ENCODE measurements at regions not wholly inside any gene's neighbourhood (a gene's known extent, or its start where the extent isn't known, plus 50 kb on each side); places are given as distances from the start of the nearest gene placed in this dataset.

- Histone ChIP-seq H3K27ac (ENCODE audit: low read length) (no peak overlapping the region), H3K9ac (ENCODE audit: low read length) (no peak overlapping the region), H3K36me3 (replicated peaks; ENCODE audit: low read depth, low read length) (no peaks in the 10 kb centered on the region), H3K9me3 (ENCODE audit: insufficient read depth, low read length) (no peaks in the 10 kb centered on the region; the same call in 1 of the 2 replicates), H3K27me3 (ENCODE audit: low read depth, low read length) (0 out of 2 replicates have a peak, but pooled peaks cover 6% of the 10 kb centered on the region), H2AFZ (ENCODE audit: low read depth, low read length) (no peak overlapping the region), H4K20me1 (ENCODE audit: insufficient read depth, low read length) (no peaks in the 10 kb centered on the region), H3K79me2 (ENCODE audit: low read length) (no peaks in the 10 kb centered on the region), H3K4me2 (ENCODE audit: low read length) (no peak overlapping the region), H3K4me1 (ENCODE audit: low read length) (no peaks in the 10 kb centered on the region), H3K4me3 (ENCODE audit: low read length) (no peak overlapping the region)
- TF ChIP-seq, protein P1, sequence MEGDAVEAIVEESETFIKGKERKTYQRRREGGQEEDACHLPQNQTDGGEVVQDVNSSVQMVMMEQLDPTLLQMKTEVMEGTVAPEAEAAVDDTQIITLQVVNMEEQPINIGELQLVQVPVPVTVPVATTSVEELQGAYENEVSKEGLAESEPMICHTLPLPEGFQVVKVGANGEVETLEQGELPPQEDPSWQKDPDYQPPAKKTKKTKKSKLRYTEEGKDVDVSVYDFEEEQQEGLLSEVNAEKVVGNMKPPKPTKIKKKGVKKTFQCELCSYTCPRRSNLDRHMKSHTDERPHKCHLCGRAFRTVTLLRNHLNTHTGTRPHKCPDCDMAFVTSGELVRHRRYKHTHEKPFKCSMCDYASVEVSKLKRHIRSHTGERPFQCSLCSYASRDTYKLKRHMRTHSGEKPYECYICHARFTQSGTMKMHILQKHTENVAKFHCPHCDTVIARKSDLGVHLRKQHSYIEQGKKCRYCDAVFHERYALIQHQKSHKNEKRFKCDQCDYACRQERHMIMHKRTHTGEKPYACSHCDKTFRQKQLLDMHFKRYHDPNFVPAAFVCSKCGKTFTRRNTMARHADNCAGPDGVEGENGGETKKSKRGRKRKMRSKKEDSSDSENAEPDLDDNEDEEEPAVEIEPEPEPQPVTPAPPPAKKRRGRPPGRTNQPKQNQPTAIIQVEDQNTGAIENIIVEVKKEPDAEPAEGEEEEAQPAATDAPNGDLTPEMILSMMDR (IDR thresholded peaks at IDR 0.05; ENCODE audit: low read depth, low read length): no peak
- TF ChIP-seq EZH2phosphoT487 (IDR thresholded peaks at IDR 0.05; ENCODE audit: low read depth): no peak
Measured at GRCh38 chr18:53874103-53874502, 350.4 kb downstream of the MBD2 start.

DNA sequence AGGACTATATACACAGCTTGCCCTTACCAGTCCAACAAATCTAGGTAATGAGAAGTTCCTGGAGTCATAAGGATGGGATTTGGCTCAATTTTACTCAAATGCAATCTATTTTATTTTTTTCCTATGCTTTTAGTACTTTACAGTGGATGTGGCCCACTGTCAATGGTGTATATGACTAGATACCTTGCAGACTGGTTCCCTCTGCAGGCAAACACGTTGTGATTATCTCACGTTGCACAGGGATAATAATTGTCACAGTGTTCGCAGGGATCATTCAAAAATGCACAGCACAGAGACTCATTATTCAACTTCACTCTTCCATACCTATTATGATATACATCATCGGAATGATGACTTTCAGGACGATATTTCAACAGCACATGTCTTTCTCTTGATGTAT, 359.7 kb downstream of the MBD2 start:
- Histone ChIP-seq H3K9ac (ENCODE audit: low read length) (no peak overlapping the region), H3K9me3 (ENCODE audit: insufficient read depth, low read length) (no peaks in the 10 kb centered on the region), H2AFZ (ENCODE audit: low read depth, low read length) (no peak overlapping the region)

DNA sequence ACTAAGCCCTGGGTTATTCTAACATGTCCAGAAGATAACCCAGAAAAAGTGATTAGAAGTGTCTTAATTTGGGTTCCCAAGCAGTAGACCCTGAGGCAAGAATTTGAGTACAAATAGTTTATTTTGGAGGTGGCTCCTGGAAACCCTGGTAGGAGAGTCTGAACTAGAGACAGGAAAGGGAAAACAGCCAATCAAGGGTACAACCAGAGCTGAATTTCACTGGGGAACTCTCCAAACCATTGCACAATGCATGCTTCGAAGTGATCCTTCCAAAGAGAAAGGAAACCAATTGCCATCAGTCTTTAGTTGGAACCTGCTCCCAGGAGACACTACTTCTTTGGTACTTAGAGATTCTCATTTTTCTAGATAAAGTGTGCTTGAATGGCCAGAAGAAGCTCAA, 361.5 kb downstream of the MBD2 start:
- Histone ChIP-seq H3K27me3 (ENCODE audit: low read depth, low read length) (0 out of 2 replicates have a peak, but pooled peaks cover 4% of the 10 kb centered on the region), H3K9ac (ENCODE audit: low read length) (no peak overlapping the region), H3K4me1 (ENCODE audit: low read length) (no peaks in the 10 kb centered on the region), H3K79me2 (ENCODE audit: low read length) (no peaks in the 10 kb centered on the region), H3K9me3 (ENCODE audit: insufficient read depth, low read length) (no peaks in the 10 kb centered on the region), H3K27ac (ENCODE audit: low read length) (no peak overlapping the region), H3K4me2 (ENCODE audit: low read length) (no peak overlapping the region), H2AFZ (ENCODE audit: low read depth, low read length) (no peak overlapping the region), H3K36me3 (replicated peaks; ENCODE audit: low read depth, low read length) (no peaks in the 10 kb centered on the region), H3K4me3 (ENCODE audit: low read length) (no peak overlapping the region), H4K20me1 (ENCODE audit: insufficient read depth, low read length) (no peaks in the 10 kb centered on the region)
- no peak for TF ChIP-seq EZH2phosphoT487 (IDR thresholded peaks at IDR 0.05; ENCODE audit: low read depth)
- TF ChIP-seq, protein P1 (IDR thresholded peaks at IDR 0.05; ENCODE audit: low read depth, low read length): no peak

More for the DNA sequence above, 359.7 kb downstream of the MBD2 start:
- H3K4me3 ChIP-seq (ENCODE audit: low read length): no peak overlapping the region
- H3K36me3 ChIP-seq (replicated peaks; ENCODE audit: low read depth, low read length): no peaks in the 10 kb centered on the region
- H3K79me2 ChIP-seq (ENCODE audit: low read length): no peaks in the 10 kb centered on the region
- H3K27ac ChIP-seq (ENCODE audit: low read length): no peak overlapping the region
- no peaks in the 10 kb centered on the region for H3K4me1 ChIP-seq (ENCODE audit: low read length)
- H4K20me1 ChIP-seq (ENCODE audit: insufficient read depth, low read length): no peaks in the 10 kb centered on the region
- TF ChIP-seq EZH2phosphoT487 (IDR thresholded peaks at IDR 0.05; ENCODE audit: low read depth): no peak
- TF ChIP-seq, protein P1 (IDR thresholded peaks at IDR 0.05; ENCODE audit: low read depth, low read length): peak; percentile 54
- H3K27me3 ChIP-seq (ENCODE audit: low read depth, low read length): 0 out of 2 replicates have a peak, but pooled peaks cover 4% of the 10 kb centered on the region
- H3K4me2 ChIP-seq (ENCODE audit: low read length): no peak overlapping the region

GRCh38 chr18:53861185-53861584, 363.3 kb downstream of the MBD2 start:
- Histone ChIP-seq H4K20me1 (ENCODE audit: insufficient read depth, low read length) (no peaks in the 10 kb centered on the region), H3K9me3 (ENCODE audit: insufficient read depth, low read length) (no peaks in the 10 kb centered on the region), H3K27me3 (ENCODE audit: low read depth, low read length) (0 out of 2 replicates have a peak, but pooled peaks cover 4% of the 10 kb centered on the region), H3K36me3 (replicated peaks; ENCODE audit: low read depth, low read length) (no peaks in the 10 kb centered on the region), H2AFZ (ENCODE audit: low read depth, low read length) (no peak overlapping the region), H3K9ac (ENCODE audit: low read length) (no peak overlapping the region), H3K4me1 (ENCODE audit: low read length) (no peaks in the 10 kb centered on the region), H3K27ac (ENCODE audit: low read length) (no peak overlapping the region), H3K4me2 (ENCODE audit: low read length) (no peak overlapping the region), H3K79me2 (ENCODE audit: low read length) (no peaks in the 10 kb centered on the region), H3K4me3 (ENCODE audit: low read length) (no peak overlapping the region)
- TF ChIP-seq, protein P1 (IDR thresholded peaks at IDR 0.05; ENCODE audit: low read depth, low read length): no peak
- no peak for TF ChIP-seq EZH2phosphoT487 (IDR thresholded peaks at IDR 0.05; ENCODE audit: low read depth)
